HTR-8/SVneo (cell line): ENCODE measurements at regions not wholly inside any gene's neighbourhood (a gene's known extent, or its start where the extent isn't known, plus 50 kb on each side); places are given as distances from the start of the nearest gene placed in this dataset.
"Not testable (repeated sequence)": the region's sequence is repeated elsewhere in the genome, so short reads cannot be mapped to it uniquely, and the experiment has no call there.

ENCODE experiments used
- DNase-seq: peaks from one replicate; pipeline ENCODE4 v3.0.0; 2011; ENCODE audit warnings: low spot score, mixed read lengths; ENCODE audit not compliant: insufficient read length
- FAIRE-seq: peaks from 2 replicates; lab custom pipeline; 2011; peaks lifted over from hg19 to GRCh38; lab: Jason Lieb, UNC

DNA sequence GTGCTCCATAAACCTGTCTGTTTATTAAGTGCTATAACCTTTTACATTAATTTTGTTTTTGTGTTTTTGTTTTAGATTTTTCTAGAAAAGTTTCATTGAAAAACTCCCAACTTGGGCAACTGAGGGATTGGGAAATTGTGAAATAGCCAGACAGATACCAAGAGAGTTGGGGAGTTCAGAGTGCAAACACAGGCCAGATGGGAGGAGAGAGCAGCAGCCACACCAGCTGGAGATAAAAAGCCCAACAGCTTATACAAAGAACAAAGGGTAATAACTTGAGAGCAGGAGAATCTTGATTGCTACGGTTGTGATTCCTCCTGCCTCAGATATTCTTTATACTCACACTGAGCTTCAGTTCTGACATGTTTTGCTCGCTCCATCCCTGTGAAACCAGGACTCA lies 1642.2 kb downstream of the LRRC4C start:
- DNase-seq: no peak
- no peak for FAIRE-seq

DNA sequence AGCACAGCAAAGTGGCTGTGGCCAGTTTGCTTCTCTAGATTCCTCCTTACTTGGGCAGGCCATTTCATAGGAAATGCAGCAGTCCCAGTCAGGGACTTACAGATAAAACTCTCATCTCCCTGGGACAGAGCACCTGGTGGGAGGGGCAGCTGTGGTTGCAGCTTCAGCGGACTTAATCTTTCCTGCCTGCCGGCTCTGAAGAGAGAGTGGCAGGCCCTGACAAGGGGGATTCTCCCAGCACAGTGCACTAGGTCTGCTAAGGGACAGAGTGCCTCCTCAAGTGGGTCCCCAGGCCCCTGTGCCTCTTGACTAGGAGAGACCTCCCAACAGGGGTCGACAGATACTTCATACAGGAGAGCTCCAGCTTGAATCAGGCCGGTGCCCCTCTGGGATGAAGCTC lies 1649.1 kb downstream of the LRRC4C start:
- FAIRE-seq (no peak), DNase-seq (no peak)

DNA sequence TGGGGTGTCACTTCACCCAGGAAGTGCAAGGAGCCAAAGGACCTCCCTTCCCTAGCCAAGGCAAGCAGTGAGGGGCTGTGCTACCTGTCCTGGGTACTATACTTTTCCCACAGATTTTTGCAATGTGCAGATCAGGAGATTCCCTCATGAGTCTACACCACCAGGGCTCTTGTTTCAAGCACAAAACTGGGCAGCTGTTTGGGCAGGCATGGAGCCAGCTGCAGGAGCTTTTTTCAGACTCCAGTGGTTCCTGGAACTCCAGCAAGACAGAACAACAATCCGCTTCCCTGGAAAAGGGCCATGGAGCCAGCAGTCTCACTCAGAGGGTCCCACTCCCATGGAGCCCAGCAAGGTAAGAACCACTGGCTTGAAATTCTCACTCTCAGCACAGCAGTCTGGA lies 1649.6 kb downstream of the LRRC4C start:
- FAIRE-seq: no peak

DNA sequence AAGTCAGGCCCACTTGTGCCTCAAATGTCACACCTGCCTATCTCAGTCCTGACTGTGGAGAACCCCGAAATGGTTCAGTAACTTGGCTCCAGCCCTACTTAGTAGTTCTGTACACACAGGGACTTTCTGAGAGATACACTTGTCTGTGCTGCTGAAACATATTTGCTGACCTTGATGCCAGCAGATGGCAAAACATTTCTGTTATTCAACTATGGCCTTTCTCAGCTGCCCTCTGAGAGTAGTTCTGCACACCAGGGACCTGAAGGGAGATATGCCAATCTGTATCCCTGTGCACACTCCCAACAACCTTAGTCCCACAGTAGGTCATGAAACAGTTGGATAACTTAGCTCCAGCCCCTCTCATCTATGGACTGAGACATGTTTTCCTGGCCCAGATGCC lies 1651.5 kb downstream of the LRRC4C start:
- DNase-seq (no peak), FAIRE-seq (no peak)

More for the DNA sequence above, 1649.6 kb downstream of the LRRC4C start:
- no peak for DNase-seq

DNA sequence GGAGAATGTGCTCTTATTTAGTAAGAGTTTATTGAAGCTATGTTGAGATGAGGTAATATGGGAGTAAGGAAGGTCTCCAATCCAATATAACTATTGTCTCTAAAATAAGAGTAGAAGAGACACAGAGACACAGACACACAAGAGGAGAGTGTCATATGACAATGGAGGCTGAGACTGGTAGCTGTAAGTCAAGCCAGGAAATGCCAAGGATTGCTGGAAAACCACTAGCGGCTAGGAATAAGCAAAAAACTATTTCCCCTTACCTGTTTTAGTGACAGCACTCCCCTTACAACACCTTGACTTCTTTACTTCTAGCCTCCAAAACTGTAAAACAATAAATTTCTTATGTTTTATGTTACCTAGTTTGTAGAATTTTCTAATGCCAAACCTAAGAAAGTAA lies 1652.8 kb downstream of the LRRC4C start:
- DNase-seq (no peak), FAIRE-seq (no peak)

DNA sequence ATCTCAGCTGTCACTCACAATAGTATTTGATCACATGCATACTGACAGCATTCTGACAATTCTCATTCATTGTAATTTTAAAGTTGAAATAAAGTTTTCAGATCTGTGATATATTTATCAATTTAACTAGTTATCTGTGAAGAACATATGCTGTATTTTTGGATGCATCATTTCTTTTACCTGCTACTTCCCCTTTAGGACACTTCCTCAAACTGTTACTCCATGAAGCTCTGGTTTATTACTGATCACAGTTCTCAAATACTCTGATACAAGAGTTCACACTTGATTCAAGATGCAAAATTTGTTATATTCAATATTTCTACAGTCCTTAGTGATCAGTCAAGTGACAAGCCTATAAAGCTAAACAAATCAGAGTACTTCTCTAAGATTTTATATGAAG lies 1655.2 kb downstream of the LRRC4C start:
- FAIRE-seq (no peak), DNase-seq (no peak)

DNA sequence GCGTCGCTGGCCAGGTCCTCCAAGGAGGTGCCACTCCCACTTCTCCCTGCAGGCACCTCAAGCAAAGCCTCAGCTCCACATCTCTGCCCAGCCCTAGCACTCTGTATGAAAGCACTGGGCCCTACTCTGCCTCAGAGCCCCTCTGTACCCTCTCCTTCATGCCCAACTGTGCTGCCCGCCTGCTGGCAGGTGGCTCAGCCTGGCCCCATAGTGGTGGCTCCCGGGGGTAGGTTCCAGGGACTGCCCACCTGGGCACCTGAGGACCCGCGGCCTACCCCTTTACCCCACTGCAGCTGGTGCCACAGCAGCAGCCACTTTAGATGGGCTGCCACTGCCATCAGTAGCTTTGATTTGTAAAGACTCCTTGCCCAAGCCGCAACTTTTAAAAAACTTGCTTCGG lies 1672.8 kb downstream of the LRRC4C start:
- no peak for DNase-seq
- no peak for FAIRE-seq

DNA sequence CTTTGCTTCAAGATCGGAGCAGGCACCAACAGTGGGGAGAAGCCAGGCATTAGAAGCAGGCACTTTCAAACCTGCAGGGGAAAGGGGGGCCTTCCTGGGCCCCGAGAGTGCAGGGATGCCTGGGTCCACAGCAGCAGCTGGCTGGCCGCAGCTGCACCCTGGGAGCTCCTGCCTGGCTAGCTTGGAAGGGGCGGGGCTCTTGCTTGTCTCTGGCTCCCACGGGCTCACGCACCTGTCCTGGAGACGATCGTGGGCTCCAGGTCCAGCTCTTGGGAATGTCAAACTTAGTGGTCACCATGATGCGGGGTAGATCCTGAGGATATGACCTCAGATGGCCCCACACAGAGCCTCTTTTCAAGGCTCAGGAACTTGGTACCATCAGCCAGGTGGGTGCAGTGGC lies 1673.2 kb downstream of the LRRC4C start:
- FAIRE-seq (no peak), DNase-seq (no peak)

DNA sequence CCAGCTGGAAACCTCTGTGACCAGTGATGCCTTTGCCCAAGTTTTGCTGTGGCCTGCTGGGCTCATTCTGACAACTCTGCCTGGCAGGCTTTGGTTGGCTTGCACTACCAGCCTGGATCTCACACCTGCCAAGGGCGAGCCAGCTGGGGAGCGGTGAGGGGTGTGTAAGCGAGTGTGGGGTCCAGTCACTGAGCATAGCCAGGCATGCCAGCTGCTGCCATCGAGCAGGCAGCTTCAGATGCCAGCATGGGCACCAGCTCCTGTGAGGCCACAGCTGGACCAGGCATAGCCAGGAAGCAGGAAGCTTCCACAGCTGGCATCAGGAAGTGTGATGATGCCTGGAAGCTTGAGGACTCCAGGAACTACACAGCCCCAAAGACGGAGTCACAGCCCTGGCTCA lies 1674.6 kb downstream of the LRRC4C start:
- FAIRE-seq (no peak), DNase-seq (no peak)

DNA sequence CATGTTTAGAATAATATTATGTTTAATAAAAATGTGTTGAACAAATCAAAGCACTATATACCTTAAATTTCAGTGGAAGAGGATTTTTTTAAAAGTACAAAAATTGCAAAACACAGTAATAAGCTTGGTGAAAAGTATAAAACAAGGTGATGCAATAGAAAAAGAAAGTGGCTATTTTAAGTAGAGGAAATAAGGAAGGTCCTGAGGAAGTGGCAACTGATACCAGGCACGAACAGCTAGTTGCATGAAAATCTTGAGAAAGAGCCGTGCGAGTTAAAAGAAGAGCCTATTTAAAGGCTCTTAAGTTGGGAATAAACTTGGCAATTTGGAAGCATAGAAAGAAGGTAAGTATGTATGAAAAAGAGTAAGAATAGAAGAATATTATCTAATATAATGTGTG lies 1679.3 kb downstream of the LRRC4C start:
- DNase-seq (no peak), FAIRE-seq (no peak)

DNA sequence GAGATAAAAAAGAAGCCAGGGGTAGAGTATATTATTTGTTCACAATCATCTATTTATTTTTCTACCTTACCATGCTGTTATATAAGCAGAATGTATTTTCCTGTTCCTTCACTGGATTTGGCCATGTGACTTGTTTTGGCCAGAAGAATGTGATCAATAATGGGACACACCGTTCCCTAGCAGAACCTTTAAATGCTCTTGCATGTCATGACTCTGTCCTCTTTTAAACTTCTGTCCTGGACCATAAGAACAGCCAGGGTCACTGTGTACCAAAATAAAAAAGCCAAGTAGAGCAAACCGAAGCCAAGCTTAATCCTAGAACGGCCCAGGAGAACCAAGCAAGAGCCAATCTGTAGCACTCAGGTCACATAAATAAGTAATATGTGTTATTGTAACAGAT lies 1682.4 kb downstream of the LRRC4C start:
- FAIRE-seq (no peak), DNase-seq (no peak)

DNA sequence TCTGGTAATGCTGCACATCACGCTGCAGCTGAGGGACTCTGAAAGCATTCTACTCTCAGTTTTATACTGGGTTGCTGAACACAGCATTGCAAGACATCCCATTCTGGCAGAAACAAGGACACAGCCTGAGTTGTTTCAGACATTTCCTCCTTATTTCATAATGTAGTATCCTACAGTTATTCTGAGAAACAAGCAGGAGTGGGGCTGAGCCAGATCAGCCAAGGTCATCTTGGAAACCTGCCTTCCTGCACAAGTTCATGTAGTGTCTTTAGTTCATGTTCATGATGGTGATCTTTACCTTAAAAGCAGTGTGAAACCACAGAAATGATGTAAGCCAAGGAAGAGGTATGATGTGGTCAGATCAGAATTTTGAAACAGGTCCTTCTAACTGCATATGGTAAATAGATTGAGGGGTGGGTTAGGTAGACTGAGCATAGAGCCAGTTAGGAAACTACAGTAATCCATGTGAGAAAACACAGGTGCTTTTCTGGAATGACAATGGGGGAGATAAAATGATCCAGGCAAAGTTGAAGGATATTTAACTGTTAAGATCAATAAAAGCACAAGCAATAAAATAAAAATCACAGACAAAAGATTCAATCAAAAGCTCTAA lies 1686.8 kb downstream of the LRRC4C start:
- DNase-seq (no peak), FAIRE-seq (no peak)

DNA sequence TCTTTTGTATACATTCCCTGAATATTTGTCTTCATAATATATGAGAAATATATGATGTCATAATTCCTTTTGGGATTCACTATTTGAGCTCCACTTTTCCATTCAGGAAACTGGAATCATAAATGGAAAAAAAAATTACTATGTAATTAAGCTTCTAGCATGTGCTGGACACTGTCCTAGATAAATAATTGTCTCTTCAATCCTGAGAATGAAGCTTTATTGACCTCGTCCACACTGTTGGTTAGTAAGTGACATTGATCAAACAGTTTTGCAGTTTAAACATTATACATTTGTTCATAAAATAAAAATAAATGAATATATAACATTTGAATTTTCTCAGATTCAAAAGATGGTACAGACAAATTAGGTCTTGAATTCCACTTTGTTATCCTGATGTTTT lies 1691.2 kb downstream of the LRRC4C start:
- no peak for FAIRE-seq

DNA sequence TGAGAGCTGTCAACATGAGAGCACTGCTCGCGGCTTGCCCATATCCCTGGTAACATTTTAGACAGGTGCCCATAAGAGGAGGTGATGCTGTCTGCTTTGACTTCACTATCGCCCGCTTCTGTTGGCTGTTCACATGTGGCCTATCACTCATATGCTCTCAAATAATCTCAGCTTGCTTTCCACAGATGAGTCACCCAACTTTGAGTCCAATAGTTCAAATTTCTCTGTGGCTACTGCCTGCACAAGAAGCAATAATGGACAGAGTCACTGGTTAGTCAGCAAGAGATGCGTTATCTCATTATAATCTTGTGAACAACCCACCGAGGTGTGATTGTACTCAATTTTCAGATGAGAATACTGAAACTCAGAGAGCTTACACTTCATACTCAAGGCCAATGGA lies 1714.1 kb downstream of the LRRC4C start:
- FAIRE-seq (no peak), DNase-seq (peak; percentile 1)

More for the DNA sequence above, 1691.2 kb downstream of the LRRC4C start:
- DNase-seq: no peak

DNA sequence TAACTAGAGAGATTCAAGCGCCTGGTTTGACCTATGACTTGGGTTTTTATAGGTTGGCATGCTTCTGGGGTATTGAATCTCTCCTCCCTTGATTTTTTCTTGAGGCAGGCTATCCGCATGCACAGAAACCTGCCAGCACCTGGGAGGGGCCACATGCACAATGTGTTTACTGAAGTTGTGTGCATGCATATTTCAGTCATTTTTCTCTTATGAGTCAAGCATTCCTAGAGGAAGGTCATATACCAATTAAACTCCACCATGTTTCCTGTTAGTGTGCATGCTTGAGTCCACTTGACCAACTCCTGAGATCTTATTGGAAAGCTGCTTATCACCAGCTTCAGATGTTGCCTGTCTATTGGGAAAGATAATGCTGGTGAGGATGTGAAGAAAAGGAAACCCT lies 1718.4 kb downstream of the LRRC4C start:
- no peak for FAIRE-seq

DNA sequence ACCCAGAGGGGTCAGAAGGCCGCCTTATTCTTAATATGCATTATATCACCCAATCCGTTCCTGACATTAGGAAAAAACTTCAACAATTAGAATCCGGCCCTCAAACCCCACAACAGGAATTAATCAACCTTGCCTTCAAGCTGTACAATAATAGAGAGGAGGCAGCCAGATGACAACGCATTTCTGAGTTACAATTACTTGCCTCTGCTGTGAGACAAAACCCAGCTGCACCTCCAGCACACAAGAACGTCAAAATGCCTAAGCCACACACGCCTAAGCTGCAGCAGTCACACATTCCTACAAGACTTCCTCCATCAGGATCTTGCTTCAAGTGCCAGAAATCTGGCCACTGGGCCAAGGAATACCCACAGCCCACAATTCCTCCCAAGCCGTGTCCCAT lies 1723.1 kb downstream of the LRRC4C start:
- not testable (repeated sequence) for FAIRE-seq, DNase-seq

More for the DNA sequence above, 1718.4 kb downstream of the LRRC4C start:
- no peak for DNase-seq

DNA sequence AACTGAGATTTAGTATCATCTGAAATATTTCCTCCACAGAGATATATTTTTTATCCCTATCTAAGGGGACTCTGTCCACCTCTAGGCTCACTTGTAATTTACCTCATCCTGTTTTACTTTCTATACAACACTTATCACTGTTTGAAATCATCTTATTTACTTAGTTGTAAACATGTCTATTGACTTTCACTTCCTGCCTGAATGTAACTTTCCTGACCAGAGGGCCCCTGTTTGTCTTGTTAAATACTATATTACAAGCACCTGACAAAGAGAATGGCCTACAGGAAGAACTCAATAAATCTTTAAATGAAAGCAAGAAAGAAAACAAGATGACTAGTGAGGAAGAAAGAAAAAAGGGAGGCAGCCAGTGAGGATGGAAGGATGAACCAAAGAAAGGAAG lies 1727.5 kb downstream of the LRRC4C start:
- no peak for DNase-seq
- FAIRE-seq: no peak

DNA sequence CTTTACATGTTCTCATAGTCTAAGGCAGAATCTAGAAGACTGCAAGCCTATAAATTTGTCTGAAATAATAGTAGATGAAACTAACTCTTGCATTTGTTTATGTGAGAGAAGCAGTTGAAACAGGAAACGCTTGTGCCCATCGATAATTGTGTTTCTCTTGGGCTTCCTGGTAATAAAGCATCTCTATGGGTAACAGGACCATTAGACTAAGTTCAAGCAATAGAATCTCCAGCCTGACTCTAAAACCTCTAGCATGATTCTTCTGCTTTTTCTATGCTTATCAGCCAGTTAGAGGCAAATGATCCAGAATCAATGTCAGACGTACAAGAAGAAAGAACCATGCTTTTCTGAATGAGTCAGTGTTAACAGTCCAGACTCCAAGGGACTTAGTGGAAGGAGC lies 1734.4 kb downstream of the LRRC4C start:
- DNase-seq (no peak), FAIRE-seq (no peak)

DNA sequence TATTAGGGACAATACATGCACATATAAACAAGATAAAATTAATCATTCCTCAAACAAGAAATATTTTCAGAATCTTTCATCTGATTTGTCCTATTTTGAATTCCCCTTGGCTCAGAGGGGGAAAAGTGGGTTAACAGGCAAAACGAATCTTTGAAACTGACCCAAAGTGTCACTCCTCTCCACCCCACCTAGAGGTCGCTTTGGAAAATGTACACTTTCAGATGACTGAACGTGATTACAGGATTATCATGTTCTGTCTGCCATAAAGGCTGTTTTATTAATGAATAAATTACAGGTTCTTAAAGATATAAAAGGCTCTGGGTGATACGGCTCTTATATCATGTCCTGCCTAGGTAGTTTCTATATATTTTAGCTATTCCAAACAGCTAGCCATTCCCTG lies 1735.0 kb downstream of the LRRC4C start:
- DNase-seq (no peak), FAIRE-seq (no peak)

DNA sequence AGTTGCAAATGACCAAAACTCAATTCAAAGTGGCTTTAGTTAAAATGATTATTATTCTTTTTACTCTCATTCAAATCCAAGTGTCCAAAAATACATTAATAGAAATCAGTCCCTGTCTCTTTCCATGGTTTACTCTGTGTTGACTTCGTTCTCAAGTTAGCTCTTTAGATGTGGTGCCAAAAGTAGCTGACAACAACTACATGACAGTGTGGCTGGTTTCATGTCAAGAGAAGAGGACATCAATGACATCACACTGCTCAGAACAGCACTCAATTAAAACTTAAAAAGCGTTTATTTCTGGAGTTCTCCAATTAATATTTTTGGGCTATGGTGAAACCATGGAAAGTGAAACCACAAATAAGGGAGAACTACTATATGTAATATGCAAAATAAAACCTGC lies 1746.9 kb downstream of the LRRC4C start:
- DNase-seq: no peak
- no peak for FAIRE-seq

DNA sequence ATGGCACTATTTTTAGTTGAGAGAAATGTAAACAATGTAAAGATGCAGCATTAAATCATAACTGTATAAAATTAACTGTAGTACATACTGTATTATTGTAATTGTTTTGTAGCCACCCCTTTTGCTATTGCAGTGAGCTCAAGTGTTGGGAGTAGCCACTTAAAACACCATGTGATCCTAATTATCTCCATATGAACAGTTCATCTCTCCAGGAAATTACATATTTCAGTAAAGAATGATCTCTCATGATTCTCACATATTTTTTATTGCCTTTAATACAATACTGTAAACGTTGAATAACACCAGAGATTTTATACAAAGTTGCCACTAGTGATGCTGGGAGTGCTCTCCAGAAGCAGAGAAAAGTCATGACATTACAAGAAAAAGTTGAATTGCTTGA lies 1768.6 kb downstream of the LRRC4C start:
- no peak for DNase-seq
- FAIRE-seq: no peak

DNA sequence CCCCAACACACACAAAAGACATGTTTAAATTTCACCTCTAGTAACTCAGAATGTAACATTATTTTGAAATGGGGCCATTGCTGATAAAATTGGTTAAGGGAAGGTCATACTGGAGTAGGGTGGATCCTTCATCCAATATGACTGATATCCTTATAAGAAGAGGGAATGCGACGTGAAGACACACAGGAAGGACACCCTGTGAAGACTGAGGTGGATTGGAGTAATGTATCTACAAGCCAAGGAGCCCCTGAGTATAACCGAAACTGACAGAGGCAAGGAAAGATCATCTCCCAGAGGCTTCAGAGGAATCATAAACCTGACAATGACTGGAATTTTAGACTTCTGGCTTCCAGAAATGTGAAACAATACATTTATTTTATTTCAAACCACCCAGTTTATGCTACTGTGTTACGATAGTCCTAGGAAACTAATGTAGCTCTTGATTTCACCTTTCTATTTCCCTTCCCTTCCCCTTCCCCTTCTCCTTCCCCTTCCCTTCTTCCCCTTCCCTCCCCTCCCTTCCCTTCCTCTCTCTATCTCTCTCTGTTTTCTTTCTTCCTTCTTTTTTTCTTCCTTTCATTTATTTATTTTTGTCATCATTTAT lies 1775.4 kb downstream of the LRRC4C start:
- DNase-seq (no peak), FAIRE-seq (no peak)
